Right renal cortex interstitium (tissue), 3 donors: ENCODE measurements at regions not wholly inside any gene's neighbourhood (a gene's known extent, or its start where the extent isn't known, plus 50 kb on each side); places are given as distances from the start of the nearest gene placed in this dataset.
"Not testable (repeated sequence)": the region's sequence is repeated elsewhere in the genome, so short reads cannot be mapped to it uniquely, and the experiment has no call there.

Experiments used
- DNase-seq, 3 donors: peaks; one replicate each; pipeline ENCODE4 v3.0.0-alpha.2; 2013; ENCODE audit warnings: low read depth in 3 of 3, low spot score in 2 of 3

- no peak for DNase-seq
Measured at GRCh38 chr4:180240670-180241069, 2002.5 kb upstream of the TENM3 start.

DNA sequence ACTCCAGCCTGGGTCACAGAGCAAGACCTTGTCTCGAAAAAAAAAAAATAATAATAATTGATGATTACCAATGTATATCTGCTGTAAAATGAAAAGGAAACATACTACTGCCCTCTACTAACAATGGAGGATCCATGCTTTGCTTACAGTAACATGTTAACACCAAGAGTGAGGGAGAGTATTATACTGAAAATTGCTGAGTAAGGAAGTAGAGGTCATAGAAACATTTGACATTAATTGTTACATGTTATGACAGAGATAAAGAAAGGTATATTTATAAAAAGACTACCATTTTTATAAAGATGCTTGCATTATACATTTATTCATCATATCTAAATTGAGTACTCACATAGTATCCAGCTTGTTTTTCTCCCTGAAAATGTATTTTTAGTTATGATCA lies 1989.8 kb upstream of the TENM3 start:
- no peak for DNase-seq

DNA sequence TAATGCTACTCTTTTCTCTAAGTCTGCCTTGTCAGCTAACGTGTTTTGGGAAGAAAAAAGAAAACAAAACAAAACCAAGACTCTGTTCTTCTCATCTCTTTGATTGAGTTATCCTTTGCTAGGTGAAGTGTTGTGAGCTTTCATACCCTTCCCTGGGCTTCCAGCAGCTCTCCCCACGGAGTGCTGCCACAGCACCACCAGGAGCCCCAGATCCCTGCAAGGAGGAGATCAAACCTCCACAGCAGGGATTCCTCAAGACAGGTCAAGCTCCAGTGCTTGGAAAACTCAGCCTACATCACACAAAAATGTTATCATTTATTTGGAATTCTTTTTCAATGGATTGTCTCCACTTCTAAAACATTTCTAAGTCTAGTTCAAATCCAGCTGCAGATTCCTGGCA lies 1981.9 kb upstream of the TENM3 start:
- DNase-seq, result no peak

- no peak for DNase-seq
Measured at GRCh38 chr4:180280076-180280475, 1963.1 kb upstream of the TENM3 start.

DNA sequence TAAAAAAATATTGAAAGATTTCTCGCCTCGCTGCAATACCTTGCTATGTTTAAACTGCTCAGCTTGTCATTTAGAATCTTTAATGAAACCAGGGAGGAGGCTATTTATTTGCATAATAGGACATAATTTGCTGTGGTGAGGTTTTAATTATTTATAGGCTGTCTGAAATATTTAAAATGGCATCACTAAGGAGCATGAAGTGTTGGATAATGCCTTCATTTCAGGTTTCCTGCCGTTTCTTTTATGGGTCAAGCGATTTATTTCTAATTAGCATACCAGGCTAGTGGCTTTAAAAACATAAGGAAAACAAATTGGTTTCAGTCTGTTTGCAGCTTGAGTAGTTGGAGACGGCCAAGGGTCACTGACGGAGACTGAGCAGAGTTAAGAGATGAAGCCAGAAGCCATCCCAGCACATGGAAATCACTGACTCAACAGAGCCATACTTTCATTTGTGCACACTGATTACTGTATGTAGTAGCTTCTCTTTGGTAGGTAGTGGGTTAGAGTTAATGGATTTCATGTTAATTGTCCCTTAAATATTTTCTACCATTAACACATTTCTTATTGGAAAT lies 1962.4 kb upstream of the TENM3 start:
- peak in 1 of 3 donors; percentile 12 for DNase-seq

DNA sequence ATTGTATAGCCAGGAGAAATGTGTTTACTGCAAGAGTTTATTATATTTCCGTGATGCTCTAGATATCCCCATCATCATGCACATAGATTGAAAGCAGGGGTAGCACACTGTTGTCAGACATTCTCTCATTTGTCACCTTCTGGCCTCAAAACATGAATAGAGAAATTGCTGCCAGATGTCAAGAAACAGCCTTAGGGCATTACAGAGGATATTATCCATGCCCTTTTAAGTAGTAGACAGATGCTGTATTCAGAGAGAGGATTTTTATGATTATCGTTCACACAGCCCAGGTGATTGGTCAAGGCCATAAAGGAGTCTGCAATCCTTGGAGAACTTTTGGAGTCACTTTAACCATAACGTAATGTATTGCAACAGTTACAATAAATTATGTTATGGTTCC lies 1961.5 kb upstream of the TENM3 start:
- no peak for DNase-seq

DNA sequence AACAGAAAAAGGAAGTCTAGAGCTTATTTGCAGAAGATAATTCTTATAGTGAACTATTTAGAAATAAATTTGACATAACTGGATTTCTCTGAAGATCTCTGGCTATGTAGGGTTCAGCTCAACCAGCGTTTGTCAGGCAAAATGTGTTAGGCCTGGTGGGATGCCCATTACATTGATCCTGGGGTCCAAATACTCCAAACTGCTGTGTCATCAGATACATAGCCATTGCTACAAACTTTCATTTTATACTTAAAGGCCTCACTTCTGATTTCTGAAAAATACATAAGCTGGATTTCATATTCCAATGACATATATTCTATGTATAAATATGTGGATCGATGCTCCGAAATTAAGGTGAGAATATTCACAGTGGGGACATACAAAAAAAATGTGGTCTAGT lies 1958.9 kb upstream of the TENM3 start:
- no peak for DNase-seq

DNA sequence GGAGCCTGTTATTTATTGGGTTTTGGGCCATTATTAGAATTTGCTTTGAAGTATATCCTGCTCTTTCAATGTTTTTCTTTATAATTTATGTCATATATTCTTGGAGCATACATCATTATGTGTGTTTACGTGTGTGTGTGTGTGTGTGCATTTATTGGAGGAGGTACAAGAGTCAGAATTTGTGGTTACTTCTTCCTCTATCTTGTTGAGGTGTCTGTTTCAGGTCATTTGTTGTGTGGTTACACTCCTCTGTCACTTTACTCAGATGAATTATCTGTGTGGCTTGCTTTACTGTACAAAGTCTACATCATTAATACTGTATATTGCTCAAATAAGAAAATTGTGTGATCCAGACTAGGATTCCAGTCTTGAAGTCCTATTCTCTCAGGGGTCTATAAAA lies 1957.4 kb upstream of the TENM3 start:
- no peak for DNase-seq

DNA sequence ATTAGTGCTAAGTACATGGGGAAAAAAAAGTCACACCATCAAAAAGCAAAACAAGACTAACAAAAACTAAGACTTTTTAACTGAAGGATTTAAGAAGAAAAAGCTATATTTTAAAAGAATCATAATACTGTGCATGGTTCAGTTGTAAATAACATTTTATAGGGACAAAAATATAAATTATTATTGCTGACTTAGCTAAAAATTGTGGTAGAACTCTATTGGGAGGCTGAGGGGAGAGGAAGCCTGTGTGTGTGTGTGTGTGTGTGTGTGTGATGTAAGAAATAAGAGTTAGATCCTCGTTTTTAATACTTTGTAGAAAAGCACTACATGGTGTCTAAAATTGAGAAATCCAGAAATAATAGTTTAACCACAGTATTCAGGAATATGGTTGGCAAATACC lies 1950.9 kb upstream of the TENM3 start:
- DNase-seq, result no peak

GRCh38 chr4:180296036-180296599 lies 1947.1 kb upstream of the TENM3 start:
- no peak for DNase-seq

DNA sequence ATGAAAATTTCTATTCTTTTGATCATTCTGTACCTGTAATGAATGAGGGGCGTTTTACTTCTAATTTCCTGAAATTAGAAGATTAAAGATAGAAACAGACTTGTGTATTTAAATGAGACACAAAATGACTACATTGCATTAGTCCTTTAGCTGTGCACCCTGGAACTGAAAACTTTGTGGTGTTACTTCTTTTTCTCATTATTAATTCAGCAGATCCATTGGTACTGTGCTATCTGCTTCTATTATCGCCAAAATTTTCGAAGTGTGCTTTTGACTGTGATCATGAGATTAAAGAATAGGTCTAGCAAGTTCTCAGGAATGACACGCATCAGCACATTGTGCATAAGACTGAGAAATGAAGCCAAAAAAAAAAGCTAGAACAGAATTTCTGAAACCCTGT lies 1938.9 kb upstream of the TENM3 start:
- DNase-seq, result no peak

GRCh38 chr4:180310616-180311015 lies 1932.6 kb upstream of the TENM3 start:
- DNase-seq, result no peak

DNA sequence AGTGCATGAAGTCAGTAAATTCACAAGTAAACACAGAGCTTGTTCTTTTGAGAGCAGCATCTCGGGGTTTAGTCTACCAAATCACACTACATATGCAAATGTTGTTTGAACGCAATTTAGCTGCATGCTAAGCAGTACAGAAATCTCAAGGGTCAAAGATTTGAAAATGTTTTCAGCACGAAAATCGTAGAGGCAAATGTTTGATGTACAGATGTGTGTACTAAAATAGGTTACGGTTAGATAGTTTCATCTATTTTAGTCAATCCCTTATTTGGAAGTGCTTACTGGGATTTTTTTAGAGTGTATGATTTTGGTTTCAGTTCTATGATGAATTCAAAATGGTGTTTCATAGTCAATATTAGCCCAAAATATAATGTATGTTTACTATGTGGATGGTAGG lies 1928.2 kb upstream of the TENM3 start:
- DNase-seq, result no peak

GRCh38 chr4:180330521-180330920 lies 1912.7 kb upstream of the TENM3 start:
- DNase-seq, result no peak

GRCh38 chr4:180333162-180333561 lies 1910.0 kb upstream of the TENM3 start:
- no peak for DNase-seq

DNA sequence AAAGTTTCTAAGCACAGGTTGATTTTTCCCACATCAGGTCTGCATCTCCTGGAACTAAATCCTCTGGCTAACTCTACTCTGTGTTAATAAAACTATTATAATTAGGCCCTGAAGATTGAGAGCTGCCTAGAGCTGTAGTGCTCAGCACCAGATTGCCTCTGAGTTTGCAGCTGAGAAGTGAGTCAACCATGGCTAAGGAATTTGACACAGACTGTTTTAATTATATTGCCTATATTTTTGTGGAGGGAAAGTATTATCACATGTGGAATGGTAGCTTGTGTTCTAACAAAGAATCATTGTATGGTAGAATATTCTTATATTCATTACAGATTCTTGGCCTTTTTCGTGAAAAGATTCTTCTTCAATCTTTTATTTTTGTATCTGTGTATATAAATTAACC lies 1907.6 kb upstream of the TENM3 start:
- DNase-seq, result no peak

GRCh38 chr4:180336494-180337090 lies 1906.6 kb upstream of the TENM3 start:
- DNase-seq, result no peak

DNA sequence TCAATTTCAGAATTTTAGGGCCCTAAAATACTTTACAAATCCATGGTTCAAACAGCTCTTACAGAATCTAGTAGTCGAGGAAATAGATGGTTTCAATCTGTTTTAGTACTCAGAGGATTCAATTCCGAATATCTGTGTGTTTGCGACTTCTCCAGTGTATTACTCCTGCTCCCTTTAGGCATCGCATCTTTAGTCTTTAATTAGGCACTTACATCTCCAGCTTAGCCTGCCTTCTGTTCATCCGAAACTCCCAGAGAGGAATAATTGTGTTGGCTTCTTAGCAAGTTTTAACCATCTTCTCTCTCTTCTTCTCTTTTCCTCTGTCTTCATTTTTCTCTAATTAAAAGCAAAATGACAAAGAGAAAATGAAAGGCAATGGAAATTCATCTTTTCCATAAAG lies 1901.3 kb upstream of the TENM3 start:
- no peak for DNase-seq

DNA sequence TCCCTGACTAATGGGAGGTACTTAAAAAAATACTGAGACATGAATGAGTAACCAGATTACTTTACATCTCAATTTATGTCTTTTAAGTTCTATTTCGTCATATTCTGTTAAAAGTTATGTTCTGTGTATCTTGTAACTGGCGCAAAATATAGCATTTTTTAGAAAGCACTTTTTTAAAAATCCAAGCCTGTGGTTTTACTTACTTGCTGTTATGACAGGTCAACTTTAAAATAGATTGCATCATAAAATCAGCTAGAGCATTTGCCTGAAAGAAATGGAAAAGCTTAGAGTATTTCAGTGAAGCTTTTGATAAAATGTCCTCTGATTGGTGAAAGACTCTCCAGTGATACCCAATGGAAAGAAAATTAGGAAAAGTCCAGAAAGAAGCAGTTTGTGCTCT lies 1892.3 kb upstream of the TENM3 start:
- DNase-seq, result no peak

- DNase-seq, result no peak
Measured at GRCh38 chr4:180356766-180357165, 1886.4 kb upstream of the TENM3 start.

DNA sequence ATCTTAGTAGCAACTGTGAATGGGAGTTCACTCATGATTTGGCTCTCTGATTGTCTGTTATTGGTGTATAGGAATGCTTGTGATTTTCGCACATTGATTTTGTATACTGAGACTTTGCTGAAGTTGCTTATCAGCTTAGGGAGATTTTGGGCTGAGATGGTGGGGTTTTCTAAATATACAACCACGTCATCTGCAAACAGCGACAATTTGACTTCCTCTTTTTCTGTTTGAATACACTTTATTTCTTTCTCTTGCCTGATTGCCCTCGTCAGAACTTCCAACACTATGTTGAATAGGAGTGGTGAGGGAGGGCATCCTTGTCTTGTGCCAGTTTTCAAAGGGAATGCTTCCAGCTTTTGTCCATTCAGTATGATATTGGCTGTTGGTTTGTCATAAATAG lies 1883.1 kb upstream of the TENM3 start:
- not testable (repeated sequence) for DNase-seq

GRCh38 chr4:180363815-180364214 lies 1879.4 kb upstream of the TENM3 start:
- DNase-seq, result no peak

DNA sequence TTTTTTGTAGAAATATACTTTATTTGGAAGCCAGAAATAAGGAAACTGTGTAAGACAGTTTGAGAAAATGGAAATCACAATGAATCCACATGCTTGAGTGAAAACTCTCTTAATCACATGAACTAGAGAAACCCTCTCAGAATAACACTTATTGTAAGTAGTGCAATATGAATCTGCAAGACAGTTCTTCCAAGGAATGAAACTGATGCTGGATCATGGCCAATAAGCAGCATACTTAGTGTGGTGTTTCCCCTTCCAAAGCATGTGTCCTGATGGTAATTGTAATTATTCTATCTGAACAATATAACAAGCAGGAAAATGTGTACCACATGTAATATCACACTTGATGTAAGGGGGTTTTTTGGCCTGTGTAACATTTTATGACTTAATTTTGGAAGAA lies 1870.5 kb upstream of the TENM3 start:
- no peak for DNase-seq
